ENCODE measurements at regions not wholly inside any gene's neighbourhood (a gene's known extent, or its start where the extent isn't known, plus 50 kb on each side); places are given as distances from the start of the nearest gene placed in this dataset.

DNA sequence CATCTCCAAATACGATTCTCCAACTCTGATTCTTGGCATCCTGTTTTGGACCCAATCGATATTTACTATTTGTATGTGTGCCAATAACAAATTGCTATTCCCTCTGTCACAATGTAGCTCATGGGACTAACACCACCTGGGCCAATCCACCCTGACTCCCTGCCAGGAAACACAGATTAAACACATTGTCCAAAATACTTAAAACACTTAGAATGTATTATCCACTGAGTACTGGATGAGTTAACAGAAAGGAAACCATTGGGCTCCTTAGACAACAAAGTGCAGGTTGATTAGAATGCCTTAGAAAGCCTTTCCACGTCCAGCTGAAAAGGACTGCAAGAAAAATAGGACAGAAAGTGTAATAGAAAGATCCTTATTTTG is 79.4 kb upstream of the ARHGAP28 start:
- Histone ChIP-seq H3K14ac (ENCODE audit: insufficient read length) (no peak overlapping the region), H2AK5ac (ENCODE audit: low read depth, low read length) (no peak overlapping the region), H3K56ac (replicated peaks; ENCODE audit: insufficient read length, low read depth, low read length) (no peak overlapping the region), H2BK12ac (ENCODE audit: low read depth, low read length) (no peak overlapping the region), H4K20me1 (replicated peaks in 1 of 2; ENCODE audit: control insufficient read depth in 1 of 2, insufficient read depth in 2 of 2, low read length in 2 of 2) (no peaks in the 10 kb centered on the region), H3K4me3 (ENCODE audit: extremely low read depth in 1 of 4, insufficient read depth in 2 of 4, low read depth in 3 of 4, low read length in 4 of 4) (no peak overlapping the region), H3K27me3 (replicated peaks in 1 of 4; ENCODE audit: control insufficient read depth in 3 of 4, extremely low read depth in 1 of 4, insufficient read depth in 3 of 4, low read length in 3 of 4) (no peaks in the 10 kb centered on the region), H3K4me1 (replicated peaks in 1 of 4; ENCODE audit: control insufficient read depth in 3 of 4, insufficient read depth in 4 of 4, low read length in 3 of 4) (peaks cover 0 to 10% (median 0%) of the 10 kb centered on the region in 4 experiments; a peak in 2 of 7 replicates), H2BK20ac (ENCODE audit: low read length) (no peak overlapping the region), H3K4me2 (ENCODE audit: insufficient read depth in 1 of 2, low read depth in 2 of 2, low read length in 2 of 2) (no peak overlapping the region), H2BK5ac (ENCODE audit: low read depth, low read length) (no peak overlapping the region), H3K36me3 (ENCODE audit: control insufficient read depth in 2 of 4, insufficient read depth in 4 of 4, low read length in 3 of 4) (no peaks in the 10 kb centered on the region), H4K5ac (ENCODE audit: insufficient read length, low read depth, low read length) (no peak overlapping the region), H2BK15ac (ENCODE audit: low read length) (no peak overlapping the region), H3K23ac (ENCODE audit: insufficient read length) (no peak overlapping the region), H3K27ac (ENCODE audit: low read depth, low read length) (no peak overlapping the region), H3K9ac (replicated peaks in 1 of 4; ENCODE audit: extremely low read depth in 1 of 4, low read depth in 3 of 4, low read length in 3 of 4) (no peak overlapping the region), H2BK120ac (replicated peaks; ENCODE audit: low read depth, low read length) (no peak overlapping the region), H3K79me2 (ENCODE audit: control insufficient read depth in 1 of 2, insufficient read depth in 2 of 2, low read length in 2 of 2) (no peaks in the 10 kb centered on the region), H3K9me3 (ENCODE audit: insufficient read depth in 2 of 2, low read depth in 1 of 2, low read length in 1 of 2) (no peaks in the 10 kb centered on the region), H3K79me1 (ENCODE audit: low read depth, low read length) (no peaks in the 10 kb centered on the region), H2AFZ (ENCODE audit: low read length) (no peak overlapping the region), H3K18ac (ENCODE audit: extremely low read depth, low read length) (no peak overlapping the region), H3K4ac (replicated peaks; ENCODE audit: insufficient read length, low read depth, low read length) (no peak overlapping the region), H3K23me2 (ENCODE audit: low read depth, low read length) (no peaks in the 10 kb centered on the region), H4K8ac (ENCODE audit: extremely low read depth, insufficient read depth, low read length) (no peak overlapping the region), H4K91ac (replicated peaks; ENCODE audit: insufficient read length, low read length) (no peak overlapping the region)
- POLR2A ChIA-PET (ENCODE audit: partially characterized antibody), result no interaction called here
- DNase-seq (ENCODE audit: low read depth in 1 of 2, low spot score in 2 of 2) (no peak), FAIRE-seq (no peak)
- CTCF ChIA-PET (ENCODE audit: partially characterized antibody), result no interaction called here
- TF ChIP-seq RNF2 (IDR thresholded peaks at IDR 0.05; ENCODE audit: borderline replicate concordance, low read depth, low read length, missing control alignments, poor library complexity, severe bottlenecking), result no peak
- no peak for TF ChIP-seq TAF7 (optimal IDR thresholded peaks at IDR 0.05; ENCODE audit: borderline replicate concordance, low read depth, low read length)
- no peak for TF ChIP-seq JUND (IDR thresholded peaks at IDR 0.05; ENCODE audit: low read length)
- no peak for TF ChIP-seq HDAC6 (IDR thresholded peaks at IDR 0.05; ENCODE audit: low read depth, low read length)
- TF ChIP-seq TEAD4 (IDR thresholded peaks at IDR 0.05; ENCODE audit: low read depth, low read length), result no peak
- TF ChIP-seq CREB1 (IDR thresholded peaks at IDR 0.05), result no peak
- no peak for TF ChIP-seq RAD21 (IDR thresholded peaks at IDR 0.05 in 1 of 2, conservative IDR thresholded peaks at IDR 0.05 in 1 of 2; ENCODE audit: low read depth in 2 of 2, low read length in 2 of 2)
- TF ChIP-seq GABPA (IDR thresholded peaks at IDR 0.05; ENCODE audit: borderline replicate concordance, insufficient read depth, low read length), result no peak
- WGBS, 2 experiments (ENCODE audit: extremely low coverage in 1 of 2, insufficient coverage in 1 of 2, insufficient read length in 1 of 2, insufficient replicate concordance in 2 of 2, low coverage in 1 of 2, low lambda C conversion rate in 2 of 2, missing lambda C conversion rate in 1 of 2), result 83% methylated on average over 3 of the region's 3 CpGs; no CpG with 5 or more reads in 1 of the 2 experiments
